ENCODE measurements at regions not wholly inside any gene's neighbourhood (a gene's known extent, or its start where the extent isn't known, plus 50 kb on each side); places are given as distances from the start of the nearest gene placed in this dataset.

- H4K20me1 ChIP-seq (ENCODE audit: insufficient read depth) = no peaks in the 10 kb centered on the region
- ChIA-PET CTCF (no interaction called here), POLR2A (ENCODE audit: unreplicated experiment) (no interaction called here)
- no peaks in the 10 kb centered on the region for H3K9me3 ChIP-seq (ENCODE audit: insufficient read depth, low read depth)
- H3K9me2 ChIP-seq (ENCODE audit: insufficient read depth) = no peaks in the 10 kb centered on the region
- TF ChIP-seq CTCF (conservative IDR thresholded peaks at IDR 0.05) (no peak), EZH2 (IDR thresholded peaks at IDR 0.05; ENCODE audit: low read depth) (no peak)
- no peaks in the 10 kb centered on the region for H3K36me3 ChIP-seq (ENCODE audit: low read depth)
- H3K27me3 ChIP-seq (ENCODE audit: insufficient read depth, low read depth) = no peaks in the 10 kb centered on the region
- no peak overlapping the region for H3K27ac ChIP-seq
- no peak for DNase-seq
- H3K4me1 ChIP-seq (replicated peaks; ENCODE audit: insufficient read depth) = peaks cover 6% of the 10 kb centered on the region
- no peaks in the 10 kb centered on the region for H3K79me2 ChIP-seq (ENCODE audit: low read depth)
- H2AFZ ChIP-seq = no peak overlapping the region
- H3K4me3 ChIP-seq = no peak overlapping the region
- intact Hi-C loops (cut with micrococcal nuclease; ENCODE audit: unreplicated experiment) = no loop called here
- no TSS peak for BruUV-seq (replicated peaks)
- no peak overlapping the region for H3K4me2 ChIP-seq
- peaks cover 6% of the 10 kb centered on the region; the same call in 1 of the 2 replicates for H3F3A ChIP-seq (ENCODE audit: insufficient read depth, low read depth)
These were observed 260.8 kb upstream of the HABP2 start for GRCh38 chr10:113292086-113292485.

GRCh38 chr10:113292743-113293142 is 260.1 kb upstream of the HABP2 start:
- peaks cover 6% of the 10 kb centered on the region; the same call in 1 of the 2 replicates for H3F3A ChIP-seq (ENCODE audit: insufficient read depth, low read depth)
- no peak overlapping the region for H2AFZ ChIP-seq
- no peaks in the 10 kb centered on the region for H4K20me1 ChIP-seq (ENCODE audit: insufficient read depth)
- ChIA-PET POLR2A (ENCODE audit: unreplicated experiment) (no interaction called here), CTCF (no interaction called here)
- no TSS peak for BruUV-seq (replicated peaks)
- no peaks in the 10 kb centered on the region for H3K9me2 ChIP-seq (ENCODE audit: insufficient read depth)
- no peaks in the 10 kb centered on the region for H3K36me3 ChIP-seq (ENCODE audit: low read depth)
- H3K79me2 ChIP-seq (ENCODE audit: low read depth) = no peaks in the 10 kb centered on the region
- intact Hi-C loops (cut with micrococcal nuclease; ENCODE audit: unreplicated experiment) = no loop called here
- H3K27me3 ChIP-seq (ENCODE audit: insufficient read depth, low read depth) = no peaks in the 10 kb centered on the region
- no peak overlapping the region for H3K4me2 ChIP-seq
- TF ChIP-seq CTCF (conservative IDR thresholded peaks at IDR 0.05) (no peak), EZH2 (IDR thresholded peaks at IDR 0.05; ENCODE audit: low read depth) (no peak)
- H3K9me3 ChIP-seq (ENCODE audit: insufficient read depth, low read depth) = no peaks in the 10 kb centered on the region
- H3K27ac ChIP-seq = no peak overlapping the region
- no peak for DNase-seq
- H3K4me1 ChIP-seq (replicated peaks; ENCODE audit: insufficient read depth) = peaks cover 13% of the 10 kb centered on the region
- H3K4me3 ChIP-seq = no peak overlapping the region

GRCh38 chr10:113293167-113293566 is 259.7 kb upstream of the HABP2 start:
- no peaks in the 10 kb centered on the region for H3K9me3 ChIP-seq (ENCODE audit: insufficient read depth, low read depth)
- H3K4me2 ChIP-seq = no peak overlapping the region
- intact Hi-C loops (cut with micrococcal nuclease; ENCODE audit: unreplicated experiment) = no loop called here
- H3K27me3 ChIP-seq (ENCODE audit: insufficient read depth, low read depth) = no peaks in the 10 kb centered on the region
- peaks cover 17% of the 10 kb centered on the region for H3K4me1 ChIP-seq (replicated peaks; ENCODE audit: insufficient read depth)
- TF ChIP-seq CTCF (conservative IDR thresholded peaks at IDR 0.05) (no peak), EZH2 (IDR thresholded peaks at IDR 0.05; ENCODE audit: low read depth) (no peak)
- no peaks in the 10 kb centered on the region for H4K20me1 ChIP-seq (ENCODE audit: insufficient read depth)
- CTCF ChIA-PET = no interaction called here
- no peaks in the 10 kb centered on the region for H3K36me3 ChIP-seq (ENCODE audit: low read depth)
- no peak overlapping the region for H2AFZ ChIP-seq
- no TSS peak for BruUV-seq (replicated peaks)
- POLR2A ChIA-PET (ENCODE audit: unreplicated experiment) = no interaction called here
- peaks cover 6% of the 10 kb centered on the region; the same call in 1 of the 2 replicates for H3F3A ChIP-seq (ENCODE audit: insufficient read depth, low read depth)
- H3K9me2 ChIP-seq (ENCODE audit: insufficient read depth) = no peaks in the 10 kb centered on the region
- H3K79me2 ChIP-seq (ENCODE audit: low read depth) = no peaks in the 10 kb centered on the region
- DNase-seq = no peak
- no peak overlapping the region for H3K4me3 ChIP-seq
- no peak overlapping the region for H3K27ac ChIP-seq

Measured in PC-9 (cell line).